H9 (cell line): ENCODE measurements at regions not wholly inside any gene's neighbourhood (a gene's known extent, or its start where the extent isn't known, plus 50 kb on each side); places are given as distances from the start of the nearest gene placed in this dataset.

Experiments used
- DNase-seq: peaks from one replicate; pipeline ENCODE4 v3.0.0-alpha.2; 2017
- H2AFZ ChIP-seq: one replicate; pipeline ENCODE4 v1.6.1; 2013; ENCODE audit warnings: mild to moderate bottlenecking, low read length, control low read depth, moderate library complexity
- H2AK5ac ChIP-seq: 2 replicates; pipeline ENCODE4 v1.6.1; 2013; ENCODE audit warnings: low read length, control low read depth, mixed read lengths; ENCODE audit not compliant: insufficient read length
- H2BK120ac ChIP-seq: one replicate; pipeline ENCODE4 v1.6.1; 2013; ENCODE audit warnings: low read depth, mild to moderate bottlenecking, low read length, control low read depth, inconsistent platforms; ENCODE audit not compliant: poor library complexity, severe bottlenecking
- H2BK12ac ChIP-seq: 2 replicates; pipeline ENCODE4 v1.6.1; 2013; ENCODE audit warnings: low read length, control low read depth, mixed read lengths, low read depth; ENCODE audit not compliant: insufficient read length
- H2BK15ac ChIP-seq: 2 replicates; pipeline ENCODE4 v1.6.1; 2013; ENCODE audit warnings: low read depth, low read length, control low read depth
- H2BK20ac ChIP-seq: one replicate; pipeline ENCODE4 v1.6.1; 2013; ENCODE audit warnings: low read depth, mild to moderate bottlenecking, low read length, control low read depth, inconsistent platforms; ENCODE audit not compliant: poor library complexity, severe bottlenecking
- H2BK5ac ChIP-seq: 2 replicates; pipeline ENCODE4 v1.6.1; 2013; ENCODE audit warnings: low read length, control low read depth, mixed read lengths; ENCODE audit not compliant: insufficient read length
- H3K14ac ChIP-seq: 2 replicates; pipeline ENCODE4 v1.6.1; 2013; ENCODE audit warnings: low read length, control low read depth; ENCODE audit not compliant: insufficient read depth
- H3K18ac ChIP-seq: 2 replicates; pipeline ENCODE4 v1.6.1; 2013; ENCODE audit warnings: low read depth, mild to moderate bottlenecking, mixed read lengths, low read length, control low read depth; ENCODE audit not compliant: insufficient read length
- H3K23ac ChIP-seq: 2 replicates; pipeline ENCODE4 v1.6.1; 2013; ENCODE audit warnings: low read length, control low read depth, mixed read lengths, low read depth; ENCODE audit not compliant: insufficient read length
- H3K23me2 ChIP-seq: 2 replicates; pipeline ENCODE4 v1.6.1; 2013; ENCODE audit warnings: low read depth, mild to moderate bottlenecking, mixed read lengths, low read length, control low read depth; ENCODE audit not compliant: insufficient read length, poor library complexity, severe bottlenecking
- H3K27ac ChIP-seq: 2 replicates; pipeline ENCODE4 v1.5.1; 2013; ENCODE audit warnings: low read length, control low read depth, mixed read lengths, low read depth; ENCODE audit not compliant: insufficient read length
- H3K27me3 ChIP-seq: 2 replicates; pipeline ENCODE4 v1.6.1; 2013; ENCODE audit warnings: low read length, control low read depth, inconsistent platforms; ENCODE audit not compliant: insufficient read depth
- H3K4ac ChIP-seq: 2 replicates; pipeline ENCODE4 v1.6.1; 2013; ENCODE audit warnings: low read depth, mild to moderate bottlenecking, control low read depth, inconsistent platforms, low read length, moderate library complexity
- H3K4me1 ChIP-seq: 2 replicates; pipeline ENCODE4 v1.6.1; 2013; ENCODE audit warnings: low read length, control low read depth, inconsistent platforms; ENCODE audit not compliant: insufficient read depth
- H3K4me2 ChIP-seq: 2 replicates; pipeline ENCODE4 v1.6.1; 2013; ENCODE audit warnings: low read length, control low read depth, mixed read lengths; ENCODE audit not compliant: insufficient read length, insufficient read depth
- H3K56ac ChIP-seq: 2 replicates; pipeline ENCODE4 v1.6.1; 2013; ENCODE audit warnings: low read depth, mild to moderate bottlenecking, mixed read lengths, low read length, control low read depth; ENCODE audit not compliant: insufficient read length
- H3K79me1 ChIP-seq: 2 replicates; pipeline ENCODE4 v1.6.1; 2013; ENCODE audit warnings: low read depth, mild to moderate bottlenecking, moderate library complexity, low read length, control low read depth, inconsistent platforms; ENCODE audit not compliant: insufficient read depth, poor library complexity, severe bottlenecking
- H3K79me2 ChIP-seq: 2 replicates; pipeline ENCODE4 v1.6.1; 2013; ENCODE audit warnings: low read length, control low read depth, inconsistent platforms; ENCODE audit not compliant: insufficient read depth
- H3K9ac ChIP-seq: 2 replicates; pipeline ENCODE4 v1.6.1; 2013; ENCODE audit warnings: low read length, control low read depth, mixed read lengths; ENCODE audit not compliant: insufficient read length; ENCODE audit errors: extremely low read depth
- H3K9me3 ChIP-seq: one replicate; pipeline ENCODE4 v1.6.1; 2013; ENCODE audit warnings: low read depth, low read length, inconsistent platforms; ENCODE audit not compliant: control insufficient read depth
- H3T11ph ChIP-seq: one replicate; pipeline ENCODE4 v1.6.1; 2013; ENCODE audit warnings: mild to moderate bottlenecking, low read length, control low read depth, inconsistent platforms
- H4K20me1 ChIP-seq: one replicate; pipeline ENCODE4 v1.6.1; 2013; ENCODE audit not compliant: control insufficient read depth, insufficient read length, insufficient read depth
- H4K5ac ChIP-seq: 2 replicates; pipeline ENCODE4 v1.6.1; 2013; ENCODE audit warnings: low read depth, mild to moderate bottlenecking, mixed read lengths, low read length, control low read depth; ENCODE audit not compliant: insufficient read length
- H4K8ac ChIP-seq: replicated peaks from 2 replicates; pipeline ENCODE4 v1.6.1; 2013; ENCODE audit warnings: low read length, control low read depth, mixed read lengths, low read depth; ENCODE audit not compliant: insufficient read length
- H4K91ac ChIP-seq: 2 replicates; pipeline ENCODE4 v1.6.1; 2013; ENCODE audit warnings: low read depth, mild to moderate bottlenecking, moderate library complexity, mixed read lengths, low read length, control low read depth; ENCODE audit not compliant: insufficient read length
- H3K27ac Mint-ChIP-seq, 3 experiments: 2 replicates in 2 of 3; 3 replicates in 1 of 3; pipeline ENCODE4 v1.8.0; 2020 to 2021; ENCODE audit warnings: mixed read lengths in 3 of 3, mild to moderate bottlenecking in 1 of 3, moderate library complexity in 1 of 3
- H3K27me3 Mint-ChIP-seq: 2 replicates; pipeline ENCODE4 v1.8.0; 2021; ENCODE audit warnings: low read depth, mild to moderate bottlenecking, moderate library complexity, mixed read lengths
- H3K36me3 Mint-ChIP-seq, 3 experiments: 2 replicates in 2 of 3; 3 replicates in 1 of 3; pipeline ENCODE4 v1.8.0; 2020 to 2021; ENCODE audit warnings: low read depth in 3 of 3, mixed read lengths in 3 of 3; ENCODE audit not compliant: insufficient read depth in 1 of 3
- H3K4me1 Mint-ChIP-seq, 2 experiments: 2 replicates each; pipeline ENCODE4 v1.8.0; 2020; ENCODE audit warnings: mixed read lengths in 2 of 2
- H3K4me3 Mint-ChIP-seq, 2 experiments: 2 replicates in 1 of 2; 3 replicates in 1 of 2; pipeline ENCODE4 v1.8.0; 2020 to 2021; ENCODE audit warnings: mild to moderate bottlenecking in 2 of 2, mixed read lengths in 2 of 2, moderate library complexity in 1 of 2
- H3K9me3 Mint-ChIP-seq, 2 experiments: 2 replicates in 1 of 2; 3 replicates in 1 of 2; pipeline ENCODE4 v1.8.0; 2020; ENCODE audit warnings: mild to moderate bottlenecking in 2 of 2, mixed read lengths in 2 of 2, moderate library complexity in 1 of 2
- TF ChIP-seq, protein P1 (sequence below): fragments of 200-600 bp; sonication (generic); conservative IDR thresholded peaks from 3 replicates; pipeline ENCODE4 v1.8.0; 2021; ENCODE audit warnings: antibody characterized with exemption, mild to moderate bottlenecking

DNA sequence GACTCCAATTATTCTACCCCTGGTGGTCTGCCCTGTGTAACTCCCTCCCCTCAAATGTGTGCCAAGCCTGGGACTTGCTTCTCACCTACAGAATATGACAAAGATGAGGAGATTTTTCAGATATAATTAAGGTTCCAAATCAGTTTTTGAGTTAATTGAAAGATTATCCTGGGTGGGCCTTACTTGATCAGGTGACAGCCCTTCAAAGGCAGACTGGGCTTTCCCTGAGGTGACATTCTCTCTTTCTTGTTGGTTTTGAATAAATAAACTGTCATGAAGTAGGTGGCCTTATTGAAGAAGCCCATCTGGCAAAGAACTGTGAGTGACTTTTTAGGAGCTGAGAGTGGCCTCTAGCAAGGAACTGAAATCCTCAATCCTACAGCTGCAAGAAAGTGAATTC, 106.0 kb downstream of the BRMS1L start:
- H3K56ac ChIP-seq, result no peak overlapping the region
- H3K36me3 Mint-ChIP-seq, result no peaks in the 10 kb centered on the region
- no peaks in the 10 kb centered on the region for H3K23me2 ChIP-seq
- H3K27me3 Mint-ChIP-seq, result peaks cover 25% of the 10 kb centered on the region
- H3K27ac Mint-ChIP-seq, result no peak overlapping the region
- no peak overlapping the region for H3T11ph ChIP-seq
- H2BK15ac ChIP-seq, result no peak overlapping the region
- H3K9me3 ChIP-seq, result no peaks in the 10 kb centered on the region
- H4K8ac ChIP-seq, result no peak overlapping the region
- H4K20me1 ChIP-seq, result no peaks in the 10 kb centered on the region
- no peak overlapping the region for H3K14ac ChIP-seq
- no peak overlapping the region for H2BK12ac ChIP-seq
- H3K27ac ChIP-seq, result no peak overlapping the region
- no peak overlapping the region for H2BK120ac ChIP-seq
- no peak overlapping the region for H4K91ac ChIP-seq
- no peaks in the 10 kb centered on the region for H3K9me3 Mint-ChIP-seq
- H2BK20ac ChIP-seq, result no peak overlapping the region
- no peaks in the 10 kb centered on the region for H3K4me1 Mint-ChIP-seq
- no peak overlapping the region for H4K5ac ChIP-seq
- H3K4ac ChIP-seq, result no peak overlapping the region
- no peak overlapping the region for H2AFZ ChIP-seq
- no peak overlapping the region for H3K4me3 Mint-ChIP-seq
- H3K4me2 ChIP-seq, result no peak overlapping the region
- no peak for DNase-seq
- H2AK5ac ChIP-seq, result no peak overlapping the region
- H2BK5ac ChIP-seq, result no peak overlapping the region
- H3K4me1 ChIP-seq, result no peaks in the 10 kb centered on the region
- TF ChIP-seq, protein P1, sequence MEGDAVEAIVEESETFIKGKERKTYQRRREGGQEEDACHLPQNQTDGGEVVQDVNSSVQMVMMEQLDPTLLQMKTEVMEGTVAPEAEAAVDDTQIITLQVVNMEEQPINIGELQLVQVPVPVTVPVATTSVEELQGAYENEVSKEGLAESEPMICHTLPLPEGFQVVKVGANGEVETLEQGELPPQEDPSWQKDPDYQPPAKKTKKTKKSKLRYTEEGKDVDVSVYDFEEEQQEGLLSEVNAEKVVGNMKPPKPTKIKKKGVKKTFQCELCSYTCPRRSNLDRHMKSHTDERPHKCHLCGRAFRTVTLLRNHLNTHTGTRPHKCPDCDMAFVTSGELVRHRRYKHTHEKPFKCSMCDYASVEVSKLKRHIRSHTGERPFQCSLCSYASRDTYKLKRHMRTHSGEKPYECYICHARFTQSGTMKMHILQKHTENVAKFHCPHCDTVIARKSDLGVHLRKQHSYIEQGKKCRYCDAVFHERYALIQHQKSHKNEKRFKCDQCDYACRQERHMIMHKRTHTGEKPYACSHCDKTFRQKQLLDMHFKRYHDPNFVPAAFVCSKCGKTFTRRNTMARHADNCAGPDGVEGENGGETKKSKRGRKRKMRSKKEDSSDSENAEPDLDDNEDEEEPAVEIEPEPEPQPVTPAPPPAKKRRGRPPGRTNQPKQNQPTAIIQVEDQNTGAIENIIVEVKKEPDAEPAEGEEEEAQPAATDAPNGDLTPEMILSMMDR, result no peak
- no peak overlapping the region for H3K23ac ChIP-seq
- no peaks in the 10 kb centered on the region for H3K79me2 ChIP-seq
- H3K27me3 ChIP-seq, result no peaks in the 10 kb centered on the region
- no peak overlapping the region for H3K18ac ChIP-seq
- H3K79me1 ChIP-seq, result no peaks in the 10 kb centered on the region
- no peak overlapping the region for H3K9ac ChIP-seq
